ENCODE measurements at regions not wholly inside any gene's neighbourhood (a gene's known extent, or its start where the extent isn't known, plus 50 kb on each side); places are given as distances from the start of the nearest gene placed in this dataset.
A peak's percentile ranks its signal among the peaks of the same experiment; 100 is the strongest.
"Not testable (repeated sequence)": the region's sequence is repeated elsewhere in the genome, so short reads cannot be mapped to it uniquely, and the experiment has no call there.

- DNase-seq = no peak
Observed at GRCh38 chr19:20482721-20483120, 82.9 kb downstream of the ZNF737 start.

GRCh38 chr19:20481736-20482135, 83.8 kb downstream of the ZNF737 start:
- no peak for DNase-seq

- DNase-seq = no peak
Observed at GRCh38 chr19:20479483-20479882, 86.1 kb downstream of the ZNF737 start.

GRCh38 chr19:20478936-20479335, 86.6 kb downstream of the ZNF737 start:
- no peak for DNase-seq

- no peak for DNase-seq
Observed at GRCh38 chr19:20472854-20473253, 92.7 kb downstream of the ZNF737 start.

GRCh38 chr19:20471431-20471830, 94.2 kb downstream of the ZNF737 start:
- DNase-seq = no peak

GRCh38 chr19:20470345-20471135, 95.0 kb downstream of the ZNF737 start:
- DNase-seq = no peak

GRCh38 chr19:20466638-20466990, 99.0 kb downstream of the ZNF737 start:
- not testable (repeated sequence) for DNase-seq

- DNase-seq = not testable (repeated sequence)
Observed at GRCh38 chr19:20465922-20466637, 99.5 kb downstream of the ZNF737 start.

- DNase-seq = no peak
Observed at GRCh38 chr19:20453425-20453935, 112.1 kb downstream of the ZNF737 start.

- no peak for DNase-seq
Observed at GRCh38 chr19:20444202-20444885, 121.2 kb downstream of the ZNF737 start.

- not testable (repeated sequence) for DNase-seq
Observed at GRCh38 chr19:20432266-20432842, 133.2 kb downstream of the ZNF737 start.

- DNase-seq = no peak
Observed at GRCh38 chr19:20431826-20432225, 133.8 kb downstream of the ZNF737 start.

- peak; percentile 53 to 87 (median 76) for DNase-seq
Observed at GRCh38 chr19:20423381-20424197, 142.0 kb downstream of the ZNF737 start.

GRCh38 chr19:20422216-20423205, 143.1 kb downstream of the ZNF737 start:
- no peak for DNase-seq

GRCh38 chr19:20416661-20417060, 148.9 kb downstream of the ZNF737 start:
- no peak for DNase-seq

- no peak for DNase-seq
Observed at GRCh38 chr19:20414120-20414519, 151.5 kb downstream of the ZNF737 start.

- DNase-seq = no peak
Observed at GRCh38 chr19:20413705-20414104, 151.9 kb downstream of the ZNF737 start.

GRCh38 chr19:20412846-20413245, 152.7 kb downstream of the ZNF737 start:
- DNase-seq = no peak

GRCh38 chr19:20397292-20397691, 168.3 kb downstream of the ZNF737 start:
- DNase-seq = peak in 1 of 4 experiments; percentile 0
